Parathyroid adenoma (tissue), 2 donors: ENCODE measurements at regions not wholly inside any gene's neighbourhood (a gene's known extent, or its start where the extent isn't known, plus 50 kb on each side); places are given as distances from the start of the nearest gene placed in this dataset.
A peak's percentile ranks its signal among the peaks of the same experiment; 100 is the strongest.

Experiments used
- H2AFZ ChIP-seq: fragments of 300-600 bp; sonication (generic); one replicate; pipeline ENCODE4 v1.7.0; 2017; ENCODE audit warnings: antibody characterized with exemption, mild to moderate bottlenecking
- H3K27ac ChIP-seq: fragments of 300-600 bp; sonication (generic); one replicate; pipeline ENCODE4 v1.7.0; 2017
- H3K27me3 ChIP-seq: fragments of 300-600 bp; sonication (generic); one replicate; pipeline ENCODE4 v1.7.0; 2017; ENCODE audit warnings: low read length; ENCODE audit not compliant: control insufficient read depth, insufficient read depth
- H3K36me3 ChIP-seq: fragments of 300-600 bp; sonication (generic); one replicate; pipeline ENCODE4 v1.7.0; 2017; ENCODE audit warnings: low read length; ENCODE audit not compliant: control insufficient read depth, insufficient read depth
- H3K4me1 ChIP-seq: fragments of 300-600 bp; sonication (generic); one replicate; pipeline ENCODE4 v1.7.0; 2017; ENCODE audit warnings: control low read depth
- H3K4me2 ChIP-seq: fragments of 300-600 bp; sonication (generic); one replicate; pipeline ENCODE4 v1.7.0; 2017; ENCODE audit warnings: low read length
- H3K4me3 ChIP-seq: fragments of 300-600 bp; sonication (generic); one replicate; pipeline ENCODE4 v1.7.0; 2017; ENCODE audit warnings: low read depth, low read length
- H3K79me2 ChIP-seq: fragments of 300-600 bp; sonication (generic); one replicate; pipeline ENCODE4 v1.7.0; 2017; ENCODE audit warnings: control low read depth
- H3K9ac ChIP-seq: fragments of 300-600 bp; sonication (generic); one replicate; pipeline ENCODE4 v1.7.0; 2017; ENCODE audit warnings: mild to moderate bottlenecking
- H3K9me3 ChIP-seq: fragments of 300-600 bp; sonication (generic); one replicate; pipeline ENCODE4 v1.7.0; 2017; ENCODE audit warnings: low read length; ENCODE audit not compliant: control insufficient read depth
- CTCF ChIP-seq: fragments of 300-600 bp; sonication (generic); IDR thresholded peaks from one replicate; pipeline ENCODE4 v1.7.0; 2017; ENCODE audit warnings: antibody characterized with exemption, mild to moderate bottlenecking
- donor health status: primary hyperparathyroidism.

GRCh38 chr4:119731778-119732177 lies 103.2 kb upstream of the PDE5A start:
- H3K27ac ChIP-seq: no peak overlapping the region
- no peak overlapping the region for H3K4me2 ChIP-seq
- no peaks in the 10 kb centered on the region for H3K4me1 ChIP-seq
- no peak overlapping the region for H3K4me3 ChIP-seq
- TF ChIP-seq CTCF: no peak
- no peak overlapping the region for H2AFZ ChIP-seq
- H3K9ac ChIP-seq: no peak overlapping the region
- no peaks in the 10 kb centered on the region for H3K27me3 ChIP-seq
- H3K36me3 ChIP-seq: no peaks in the 10 kb centered on the region
- no peaks in the 10 kb centered on the region for H3K9me3 ChIP-seq
- H3K79me2 ChIP-seq: no peaks in the 10 kb centered on the region

- no peaks in the 10 kb centered on the region for H3K36me3 ChIP-seq
- no peak for TF ChIP-seq CTCF
- no peak overlapping the region for H3K27ac ChIP-seq
- H2AFZ ChIP-seq: no peak overlapping the region
- no peaks in the 10 kb centered on the region for H3K27me3 ChIP-seq
- no peak overlapping the region for H3K4me2 ChIP-seq
- H3K9me3 ChIP-seq: no peaks in the 10 kb centered on the region
- H3K4me3 ChIP-seq: no peak overlapping the region
- H3K9ac ChIP-seq: no peak overlapping the region
- H3K79me2 ChIP-seq: no peaks in the 10 kb centered on the region
- no peaks in the 10 kb centered on the region for H3K4me1 ChIP-seq
Observed at GRCh38 chr4:119731146-119731742, 102.6 kb upstream of the PDE5A start.

GRCh38 chr4:119730671-119730950 lies 102.0 kb upstream of the PDE5A start:
- TF ChIP-seq CTCF: no peak
- Histone ChIP-seq H3K27me3 (no peaks in the 10 kb centered on the region), H3K27ac (no peak overlapping the region), H3K9ac (no peak overlapping the region), H3K4me3 (no peak overlapping the region), H2AFZ (no peak overlapping the region), H3K9me3 (no peaks in the 10 kb centered on the region), H3K4me1 (no peaks in the 10 kb centered on the region), H3K36me3 (no peaks in the 10 kb centered on the region), H3K4me2 (no peak overlapping the region), H3K79me2 (no peaks in the 10 kb centered on the region)

GRCh38 chr4:119729835-119730670 lies 101.4 kb upstream of the PDE5A start:
- H2AFZ ChIP-seq: no peak overlapping the region
- peak overlapping the region; percentile 29 for H3K4me2 ChIP-seq
- H3K27me3 ChIP-seq: no peaks in the 10 kb centered on the region
- H3K27ac ChIP-seq: no peak overlapping the region
- H3K9ac ChIP-seq: no peak overlapping the region
- no peaks in the 10 kb centered on the region for H3K4me1 ChIP-seq
- H3K4me3 ChIP-seq: no peak overlapping the region
- no peaks in the 10 kb centered on the region for H3K9me3 ChIP-seq
- H3K79me2 ChIP-seq: no peaks in the 10 kb centered on the region
- TF ChIP-seq CTCF: no peak
- no peaks in the 10 kb centered on the region for H3K36me3 ChIP-seq
